GM19239 (cell line): ENCODE measurements at regions not wholly inside any gene's neighbourhood (a gene's known extent, or its start where the extent isn't known, plus 50 kb on each side); places are given as distances from the start of the nearest gene placed in this dataset.
"Not testable (repeated sequence)": the region's sequence is repeated elsewhere in the genome, so short reads cannot be mapped to it uniquely, and the experiment has no call there.

Experiments
- DNase-seq: peaks from one replicate; pipeline ENCODE4 v3.0.0; 2011; ENCODE audit warnings: low spot score; ENCODE audit not compliant: insufficient read length
- FAIRE-seq: peaks from 2 replicates; lab custom pipeline; 2011; peaks lifted over from hg19 to GRCh38; lab: Jason Lieb, UNC

GRCh38 chr16:85200471-85201278 is 88.4 kb upstream of the CIBAR2 start:
- FAIRE-seq, result no peak
- DNase-seq, result no peak

GRCh38 chr16:85201574-85201973 is 89.3 kb upstream of the CIBAR2 start:
- no peak for FAIRE-seq
- DNase-seq, result no peak

- DNase-seq (no peak), FAIRE-seq (no peak)
These were observed 89.9 kb upstream of the CIBAR2 start for GRCh38 chr16:85202051-85202601.

- no peak for DNase-seq
These were observed 90.6 kb upstream of the CIBAR2 start for GRCh38 chr16:85202631-85203461.

DNA sequence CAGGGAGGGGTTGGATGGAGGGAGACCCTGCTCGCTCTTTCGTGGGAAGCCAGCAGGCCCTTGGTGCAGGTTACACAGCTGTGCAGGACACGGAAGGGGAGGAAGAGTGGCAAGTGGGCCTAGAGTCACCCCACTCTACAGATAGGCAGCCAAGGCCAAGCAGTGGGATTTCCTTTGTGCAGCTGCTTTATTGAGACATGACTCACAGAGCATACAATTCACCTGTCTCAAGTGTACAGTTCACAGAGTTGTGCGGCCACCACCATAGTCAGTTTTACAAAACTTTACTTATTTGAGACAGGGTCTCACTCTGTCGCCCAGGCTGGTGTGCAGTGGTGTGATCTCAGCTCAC is 91.2 kb upstream of the CIBAR2 start:
- FAIRE-seq (no peak), DNase-seq (no peak)

More at GRCh38 chr16:85202631-85203461, 90.6 kb upstream of the CIBAR2 start:
- no peak for FAIRE-seq

DNA sequence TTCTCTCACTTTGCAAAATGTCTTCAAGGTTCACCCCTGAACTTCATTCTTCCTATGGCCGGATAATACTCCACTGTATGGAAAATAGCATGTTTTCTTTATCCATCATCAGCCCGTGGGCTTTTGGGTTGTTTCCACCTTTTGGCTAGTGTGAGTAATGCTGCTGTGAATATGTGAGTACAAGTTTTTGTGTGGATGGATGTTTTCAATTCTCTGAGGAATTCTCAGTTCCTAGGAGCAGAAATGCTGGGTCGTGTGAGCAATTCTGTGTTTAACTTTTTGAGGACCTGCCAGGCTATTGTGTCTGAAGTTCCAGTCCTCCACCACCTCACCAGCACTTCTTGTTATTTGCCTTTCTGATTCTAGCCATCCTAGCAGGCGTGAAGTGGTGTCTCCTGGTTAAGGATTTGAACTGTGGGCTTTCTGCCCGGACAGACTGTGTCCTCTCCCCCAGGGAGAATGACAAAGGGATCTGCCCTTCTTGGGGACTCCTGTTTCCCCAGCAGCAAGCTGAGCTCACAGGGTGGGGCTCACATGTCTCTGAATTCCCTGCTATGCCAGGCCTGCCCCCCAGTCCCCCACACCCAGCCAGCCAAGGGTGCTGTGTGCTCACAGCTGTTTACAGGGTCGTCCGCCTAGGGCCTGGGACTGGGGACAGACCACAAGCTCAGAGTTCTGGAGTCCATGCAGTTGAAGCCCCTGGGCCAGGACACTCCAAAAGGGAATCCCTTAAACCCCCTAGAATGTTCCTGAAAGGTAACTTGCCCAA is 92.2 kb upstream of the CIBAR2 start:
- DNase-seq (no peak), FAIRE-seq (no peak)

DNA sequence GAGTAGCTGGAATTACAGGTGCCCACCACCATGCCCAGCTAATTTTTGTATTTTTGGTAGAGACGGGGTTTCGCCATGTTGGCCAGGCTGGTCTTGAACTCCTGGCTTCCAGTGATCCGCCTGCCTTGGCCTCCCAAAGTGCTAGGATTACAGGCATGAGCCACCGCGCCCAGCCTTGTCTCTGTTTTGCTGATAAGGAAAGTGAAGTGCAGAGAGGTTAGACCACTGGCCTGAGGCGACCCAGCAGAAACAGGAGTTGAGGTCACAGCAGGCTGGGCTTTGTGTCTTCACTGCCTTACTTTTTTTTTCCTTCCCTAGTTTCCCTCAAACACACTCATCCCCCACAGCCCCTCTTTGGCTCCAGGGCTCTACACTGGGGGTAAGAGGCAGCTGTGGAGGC is 93.0 kb upstream of the CIBAR2 start:
- not testable (repeated sequence) for FAIRE-seq, DNase-seq

DNA sequence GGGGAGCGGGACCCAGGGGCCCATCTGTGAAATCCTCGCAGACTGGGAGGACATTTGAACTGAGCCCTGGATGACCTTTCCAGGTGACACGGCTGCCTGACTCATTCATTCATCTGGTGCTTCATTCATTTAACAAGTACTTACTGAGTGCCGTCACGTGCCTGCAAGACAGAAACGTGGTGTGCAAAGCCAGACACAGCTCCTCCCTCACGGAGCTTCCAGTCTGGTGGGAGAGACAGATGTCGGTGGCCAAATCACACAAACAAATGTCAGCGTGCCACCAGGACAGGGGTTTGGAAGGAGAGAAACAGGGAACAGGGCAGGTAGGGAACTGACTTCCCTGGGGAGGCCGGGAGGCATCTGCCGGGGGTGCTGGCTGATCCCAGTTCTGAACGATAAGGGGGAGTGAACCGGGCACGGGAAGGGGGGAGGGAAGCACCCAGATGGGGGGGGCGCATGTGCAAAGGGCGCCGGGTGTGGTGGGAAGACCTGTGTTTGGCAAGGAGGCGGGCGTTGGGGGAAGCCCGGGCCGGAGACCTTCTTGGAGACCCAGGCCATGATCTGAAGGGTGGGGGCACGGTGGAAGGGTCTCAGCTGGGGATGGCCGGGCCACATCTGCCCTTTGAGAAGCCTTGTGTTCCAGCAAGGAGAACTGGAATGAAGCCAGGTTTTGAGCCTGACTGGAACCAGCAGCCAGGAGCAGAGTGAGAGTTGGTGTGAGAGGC is 93.6 kb upstream of the CIBAR2 start:
- FAIRE-seq (no peak), DNase-seq (no peak)

DNA sequence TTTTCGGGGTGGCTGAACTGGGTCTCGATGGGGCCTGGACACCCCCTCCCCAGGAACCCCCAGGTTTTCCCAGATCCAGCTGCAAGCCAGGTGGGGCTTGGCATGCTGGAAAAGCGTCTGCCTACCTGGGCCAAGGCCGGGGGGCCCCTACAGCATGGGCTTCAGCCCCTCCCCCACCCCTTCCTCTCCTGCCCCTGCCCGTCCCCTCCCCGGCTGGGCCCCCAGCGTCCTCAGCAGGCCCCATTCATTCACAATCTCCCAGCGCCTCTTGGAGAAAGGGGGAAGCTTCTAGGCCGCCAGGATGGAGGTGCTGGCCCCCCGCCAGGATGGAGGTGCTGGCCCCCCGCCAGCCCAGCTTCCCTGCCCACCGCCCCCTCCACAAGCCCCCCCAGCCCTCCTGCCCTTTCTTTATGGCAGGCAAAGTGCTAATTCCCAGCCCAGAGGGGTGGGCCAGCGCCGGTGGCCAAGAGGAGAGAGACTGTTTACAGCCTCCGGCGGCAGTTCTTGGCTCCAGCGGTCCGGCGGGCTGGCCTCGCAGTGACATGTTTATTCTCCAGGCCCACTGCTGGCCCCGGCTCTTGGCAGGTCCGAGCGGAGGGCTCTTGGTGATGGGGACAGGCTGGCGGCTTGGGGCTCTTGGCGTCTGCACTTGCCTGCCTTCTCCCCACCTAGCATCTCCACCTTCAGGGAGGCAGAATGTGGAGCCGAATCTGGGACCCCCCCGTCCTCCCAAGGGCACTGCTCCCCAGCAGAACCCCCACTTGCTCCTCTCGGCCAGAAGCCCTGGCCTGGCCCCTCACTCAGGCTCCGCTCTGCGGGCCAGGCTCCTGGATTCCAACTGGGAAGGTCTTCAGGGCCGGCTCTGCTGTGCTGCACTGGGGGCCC is 94.4 kb upstream of the CIBAR2 start:
- FAIRE-seq (no peak), DNase-seq (no peak)

DNA sequence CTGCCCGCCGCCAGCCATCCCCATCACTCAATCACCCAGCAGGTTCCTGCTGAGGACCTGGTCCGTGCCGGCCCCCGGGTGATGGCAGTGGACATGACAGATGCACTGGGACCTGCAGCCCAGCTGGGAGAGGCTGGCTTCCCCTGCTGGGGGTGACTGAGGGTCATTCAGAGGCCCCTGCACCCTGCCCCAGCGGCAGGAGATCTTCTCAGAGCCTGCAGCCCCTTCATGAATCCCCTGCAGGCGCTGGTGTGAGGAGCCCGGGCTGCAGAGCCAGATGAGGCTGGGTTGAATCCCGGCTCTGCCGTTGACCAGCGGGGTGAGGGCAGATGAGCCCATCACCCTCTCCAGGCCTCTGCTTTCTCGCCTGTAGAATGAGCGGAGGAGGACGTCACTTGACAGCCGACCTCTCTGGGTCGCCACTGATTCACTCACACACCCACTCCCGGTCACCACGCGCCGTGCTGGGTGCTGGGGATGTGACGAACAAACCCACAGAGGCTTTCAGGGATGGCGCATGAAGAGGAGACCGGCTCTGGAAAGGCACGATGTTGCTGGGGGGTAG is 95.2 kb upstream of the CIBAR2 start:
- DNase-seq (no peak), FAIRE-seq (no peak)

GRCh38 chr16:85208181-85208580 is 95.9 kb upstream of the CIBAR2 start:
- DNase-seq, result no peak
- FAIRE-seq, result no peak

DNA sequence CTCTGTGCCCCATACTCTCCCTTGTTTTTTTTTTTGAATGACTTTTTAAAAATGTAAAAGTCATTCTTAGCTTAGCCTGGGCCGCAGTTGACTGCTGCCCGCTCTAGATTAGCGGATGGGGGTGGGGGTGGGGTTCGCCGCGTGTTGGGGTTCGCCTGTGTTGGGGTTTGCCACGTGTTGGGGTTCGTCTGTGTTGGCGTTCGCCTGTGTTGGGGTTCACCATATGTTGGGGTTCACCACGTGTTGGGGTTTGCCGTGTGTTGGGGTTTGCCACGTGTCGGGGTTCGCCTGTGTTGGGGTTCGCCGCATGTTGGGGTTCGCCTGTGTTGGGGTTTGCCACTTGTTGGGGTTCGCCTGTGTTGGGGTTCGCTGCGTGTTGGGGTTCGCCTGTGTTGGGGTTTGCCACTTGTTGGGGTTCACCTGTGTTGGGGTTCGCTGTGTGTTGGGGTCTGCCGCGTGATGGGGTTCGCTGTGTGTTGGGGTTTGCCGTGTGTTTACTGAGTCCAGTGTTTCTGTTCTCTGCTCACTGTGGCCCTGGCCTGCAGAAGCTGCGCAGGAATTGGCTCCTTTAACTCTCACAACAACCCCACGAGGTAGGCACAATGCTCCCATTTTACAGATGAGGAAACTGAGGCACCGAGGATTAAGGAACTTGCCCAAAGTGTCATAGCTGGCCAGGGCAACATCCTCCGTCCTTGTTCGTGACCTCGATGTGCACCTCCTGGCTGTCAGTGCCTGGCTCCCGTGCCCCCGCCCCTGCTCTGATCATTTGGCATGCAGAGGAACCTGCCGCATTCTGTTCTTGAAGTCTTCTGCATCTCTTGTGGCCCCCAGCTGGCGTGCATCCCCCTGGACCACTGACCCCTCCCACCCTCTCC is 96.6 kb upstream of the CIBAR2 start:
- FAIRE-seq (no peak), DNase-seq (no peak)

GRCh38 chr16:85209526-85210121 is 97.4 kb upstream of the CIBAR2 start:
- no peak for FAIRE-seq

GRCh38 chr16:85210423-85211169 is 98.3 kb upstream of the CIBAR2 start:
- no peak for FAIRE-seq
- DNase-seq, result no peak

More at GRCh38 chr16:85209526-85210121, 97.4 kb upstream of the CIBAR2 start:
- no peak for DNase-seq

DNA sequence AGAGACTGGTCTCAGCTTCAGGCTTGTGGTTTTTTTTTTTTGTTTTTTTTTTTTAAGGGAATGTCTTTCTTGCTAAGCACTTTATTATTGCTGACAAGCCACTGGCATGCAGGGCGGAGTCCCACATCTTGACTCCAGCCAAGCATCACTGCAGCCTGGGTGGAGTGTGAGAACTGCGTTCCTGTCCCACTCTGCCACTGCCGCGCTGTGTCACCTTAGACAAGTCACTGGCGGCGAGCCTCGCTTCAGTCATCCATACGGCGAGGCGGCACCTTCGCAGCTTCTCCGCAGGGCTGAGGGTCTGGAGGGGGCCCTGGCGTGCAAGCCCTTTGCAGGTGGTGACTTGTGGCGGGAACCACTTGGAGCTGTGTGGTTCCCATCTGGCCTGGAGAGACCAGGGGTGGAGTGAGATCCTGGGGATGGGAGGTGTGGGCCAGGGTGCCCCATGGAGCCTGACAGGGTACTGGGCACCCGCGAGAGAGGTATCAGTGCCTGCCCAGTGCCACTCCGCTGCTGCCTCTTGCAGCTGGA is 99.1 kb upstream of the CIBAR2 start:
- FAIRE-seq, result no peak
- no peak for DNase-seq
